ENCODE measurements at regions not wholly inside any gene's neighbourhood (a gene's known extent, or its start where the extent isn't known, plus 50 kb on each side); places are given as distances from the start of the nearest gene placed in this dataset.

GRCh38 chr12:91353266-91353665 lies 170.6 kb upstream of the DCN start:
- H3K4me1 Mint-ChIP-seq (ENCODE audit: low read depth): no peaks in the 10 kb centered on the region
- peaks cover 19% of the 10 kb centered on the region for H3K27me3 Mint-ChIP-seq
- no peak overlapping the region for H3K4me3 Mint-ChIP-seq
- no peak overlapping the region for H3K27ac Mint-ChIP-seq
- H3K36me3 Mint-ChIP-seq (ENCODE audit: low read depth): no peaks in the 10 kb centered on the region
- no peak for DNase-seq
- H3K9me3 Mint-ChIP-seq: no peaks in the 10 kb centered on the region

- Mint-ChIP-seq H3K36me3 (ENCODE audit: low read depth) (no peaks in the 10 kb centered on the region), H3K4me1 (ENCODE audit: low read depth) (no peaks in the 10 kb centered on the region), H3K4me3 (no peak overlapping the region), H3K27ac (no peak overlapping the region), H3K9me3 (no peaks in the 10 kb centered on the region), H3K27me3 (peaks cover 16% of the 10 kb centered on the region)
- DNase-seq: no peak
These were observed 166.9 kb upstream of the DCN start for GRCh38 chr12:91349476-91349875.

DNA sequence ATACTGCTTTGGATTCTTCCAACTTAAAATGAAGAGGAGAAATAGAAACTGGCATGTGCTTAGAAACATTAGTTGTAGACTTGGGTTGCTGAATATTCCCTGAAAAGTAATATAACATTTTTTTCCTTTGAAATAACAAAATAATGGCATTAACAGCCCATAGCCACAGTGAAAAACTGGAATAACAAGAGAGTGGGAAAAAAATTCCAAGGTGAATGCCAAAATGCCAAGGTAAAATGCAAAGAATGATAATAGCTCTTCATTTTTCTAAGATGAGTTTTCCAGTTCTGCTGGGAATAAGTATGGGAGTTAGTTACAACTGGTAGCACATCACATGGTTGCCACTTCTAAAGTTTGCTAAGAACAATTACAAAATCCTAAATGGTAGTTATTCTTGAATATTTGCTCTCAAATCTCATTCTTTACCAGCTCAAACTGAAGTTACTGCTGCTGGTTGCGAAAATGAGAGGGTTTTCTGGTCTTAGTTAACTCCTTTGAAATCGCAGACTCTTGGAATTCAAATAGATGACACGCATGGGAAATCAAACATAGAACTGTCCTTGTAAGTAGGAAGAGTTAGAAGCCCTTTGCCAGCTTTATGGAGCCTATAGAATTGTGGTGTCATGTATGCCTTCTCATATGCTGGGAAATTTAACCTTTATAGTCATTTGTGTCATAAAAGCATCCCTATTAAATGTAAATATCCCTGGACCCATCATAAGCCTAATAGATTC lies 165.0 kb upstream of the DCN start:
- peaks cover 14% of the 10 kb centered on the region for H3K27me3 Mint-ChIP-seq
- DNase-seq: no peak
- no peak overlapping the region for H3K27ac Mint-ChIP-seq
- H3K9me3 Mint-ChIP-seq: no peaks in the 10 kb centered on the region
- no peaks in the 10 kb centered on the region for H3K4me1 Mint-ChIP-seq (ENCODE audit: low read depth)
- H3K4me3 Mint-ChIP-seq: no peak overlapping the region
- no peaks in the 10 kb centered on the region for H3K36me3 Mint-ChIP-seq (ENCODE audit: low read depth)

- Mint-ChIP-seq H3K4me3 (no peak overlapping the region), H3K27ac (no peak overlapping the region), H3K9me3 (no peaks in the 10 kb centered on the region), H3K4me1 (ENCODE audit: low read depth) (no peaks in the 10 kb centered on the region), H3K27me3 (peaks cover 12% of the 10 kb centered on the region), H3K36me3 (ENCODE audit: low read depth) (no peaks in the 10 kb centered on the region)
- no peak for DNase-seq
These were observed 164.2 kb upstream of the DCN start for GRCh38 chr12:91346827-91347226.

DNA sequence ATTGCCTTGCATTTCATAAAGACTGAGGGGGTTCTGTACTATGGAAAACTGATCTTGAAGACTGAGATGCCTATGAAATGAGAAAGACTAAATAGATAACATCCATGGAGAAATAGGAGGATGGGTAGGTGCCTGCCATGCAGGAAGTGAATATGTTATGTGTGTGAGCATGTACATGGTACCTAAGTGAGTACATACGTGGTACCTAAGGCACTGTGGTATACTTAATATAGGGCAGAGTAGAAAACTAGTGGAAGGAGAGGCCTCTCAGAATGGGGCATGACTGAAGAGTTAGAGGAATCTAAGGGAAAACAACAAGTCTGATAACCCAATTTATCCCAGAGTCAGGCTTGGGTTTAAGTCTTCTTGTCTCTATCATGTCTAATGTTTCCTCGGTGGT lies 161.8 kb upstream of the DCN start:
- no peak overlapping the region for H3K4me3 Mint-ChIP-seq

GRCh38 chr12:91343010-91343409 lies 160.4 kb upstream of the DCN start:
- Mint-ChIP-seq H3K4me1 (ENCODE audit: low read depth) (no peaks in the 10 kb centered on the region), H3K27ac (no peak overlapping the region), H3K4me3 (no peak overlapping the region), H3K27me3 (peaks cover 3% of the 10 kb centered on the region), H3K36me3 (ENCODE audit: low read depth) (no peaks in the 10 kb centered on the region), H3K9me3 (no peaks in the 10 kb centered on the region)
- DNase-seq: no peak

More for the DNA sequence above, 161.8 kb upstream of the DCN start:
- no peaks in the 10 kb centered on the region for H3K4me1 Mint-ChIP-seq (ENCODE audit: low read depth)
- H3K27me3 Mint-ChIP-seq: peaks cover 9% of the 10 kb centered on the region
- no peaks in the 10 kb centered on the region for H3K9me3 Mint-ChIP-seq
- no peak for DNase-seq
- H3K36me3 Mint-ChIP-seq (ENCODE audit: low read depth): no peaks in the 10 kb centered on the region
- no peak overlapping the region for H3K27ac Mint-ChIP-seq

DNA sequence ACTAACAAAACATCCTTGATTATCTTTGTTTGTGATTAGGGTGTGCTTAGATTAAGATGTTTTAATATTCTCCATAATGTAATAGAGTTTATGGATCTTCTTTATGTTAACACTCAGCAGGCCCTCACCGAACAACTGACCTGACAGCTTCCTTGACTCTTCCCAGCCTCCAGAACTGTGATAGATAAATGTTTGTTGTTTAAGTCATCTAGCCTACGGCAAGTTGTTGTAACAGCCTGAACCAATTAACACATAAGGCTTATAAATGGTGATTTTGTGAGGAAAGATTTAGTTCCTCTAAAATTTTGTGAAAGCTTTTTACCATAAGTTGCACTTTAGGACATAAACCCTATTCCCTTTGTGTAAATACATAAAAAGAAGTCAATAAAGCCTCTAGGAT lies 156.5 kb upstream of the DCN start:
- H3K27me3 Mint-ChIP-seq: peaks cover 3% of the 10 kb centered on the region
- no peaks in the 10 kb centered on the region for H3K36me3 Mint-ChIP-seq (ENCODE audit: low read depth)
- H3K27ac Mint-ChIP-seq: no peak overlapping the region
- no peaks in the 10 kb centered on the region for H3K9me3 Mint-ChIP-seq
- H3K4me1 Mint-ChIP-seq (ENCODE audit: low read depth): no peaks in the 10 kb centered on the region
- DNase-seq: no peak
- H3K4me3 Mint-ChIP-seq: no peak overlapping the region

DNA sequence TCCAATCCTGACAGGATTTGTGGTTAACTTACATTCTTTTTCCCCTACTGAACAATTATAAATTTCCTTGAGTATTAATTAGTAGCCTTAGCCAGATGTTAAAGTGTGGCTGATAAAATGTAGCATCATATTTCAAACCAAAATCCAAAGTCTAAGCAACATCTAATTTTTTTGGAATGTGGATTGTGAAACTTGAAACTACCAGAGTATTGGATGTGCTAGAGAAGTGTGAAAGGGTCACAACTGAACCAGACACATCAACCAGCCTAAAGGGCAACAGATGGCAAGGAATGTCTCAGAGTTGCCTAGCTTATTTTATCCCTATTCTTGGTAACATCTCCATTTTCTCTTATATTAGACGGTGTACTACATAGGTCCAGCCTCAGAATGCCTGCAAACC lies 153.1 kb upstream of the DCN start:
- H3K4me1 Mint-ChIP-seq (ENCODE audit: low read depth): no peaks in the 10 kb centered on the region

GRCh38 chr12:91333966-91334365 lies 151.3 kb upstream of the DCN start:
- Mint-ChIP-seq H3K9me3 (no peaks in the 10 kb centered on the region), H3K27me3 (peaks cover 8% of the 10 kb centered on the region), H3K4me3 (no peak overlapping the region), H3K36me3 (ENCODE audit: low read depth) (no peaks in the 10 kb centered on the region), H3K27ac (no peak overlapping the region), H3K4me1 (ENCODE audit: low read depth) (no peaks in the 10 kb centered on the region)
- DNase-seq: no peak

More for the DNA sequence above, 153.1 kb upstream of the DCN start:
- Mint-ChIP-seq H3K4me3 (no peak overlapping the region), H3K27ac (no peak overlapping the region), H3K9me3 (no peaks in the 10 kb centered on the region), H3K27me3 (peaks cover 8% of the 10 kb centered on the region), H3K36me3 (ENCODE audit: low read depth) (no peaks in the 10 kb centered on the region)
- DNase-seq: no peak

GRCh38 chr12:91332302-91332701 lies 149.7 kb upstream of the DCN start:
- H3K36me3 Mint-ChIP-seq (ENCODE audit: low read depth): no peaks in the 10 kb centered on the region
- DNase-seq: no peak
- H3K9me3 Mint-ChIP-seq: no peaks in the 10 kb centered on the region
- H3K4me1 Mint-ChIP-seq (ENCODE audit: low read depth): no peaks in the 10 kb centered on the region
- H3K27ac Mint-ChIP-seq: no peak overlapping the region
- H3K4me3 Mint-ChIP-seq: no peak overlapping the region
- H3K27me3 Mint-ChIP-seq: peaks cover 8% of the 10 kb centered on the region

- Mint-ChIP-seq H3K27ac (no peak overlapping the region), H3K4me1 (ENCODE audit: low read depth) (no peaks in the 10 kb centered on the region), H3K36me3 (ENCODE audit: low read depth) (no peaks in the 10 kb centered on the region), H3K4me3 (no peak overlapping the region), H3K27me3 (peaks cover 6% of the 10 kb centered on the region), H3K9me3 (no peaks in the 10 kb centered on the region)
- no peak for DNase-seq
These were observed 148.8 kb upstream of the DCN start for GRCh38 chr12:91331371-91331770.

DNA sequence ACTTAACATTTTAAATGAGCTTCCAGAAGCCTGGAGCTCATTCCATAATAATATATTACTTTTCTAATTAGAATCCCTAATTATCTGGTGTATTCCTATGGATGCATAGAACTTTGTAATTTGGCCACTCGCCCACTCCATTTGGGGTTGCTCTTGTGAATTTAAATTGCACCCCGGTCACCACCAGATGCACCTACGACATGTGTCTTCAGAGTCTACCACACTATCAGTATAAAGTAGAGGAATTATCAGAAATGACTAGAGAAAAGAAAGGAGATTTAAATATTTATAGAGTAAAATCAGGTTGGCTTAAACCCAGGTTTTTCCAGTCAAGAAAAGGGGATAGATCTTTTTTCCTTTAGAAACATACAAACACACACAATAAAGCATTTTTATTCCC lies 145.8 kb upstream of the DCN start:
- no peak overlapping the region for H3K4me3 Mint-ChIP-seq
- no peaks in the 10 kb centered on the region for H3K4me1 Mint-ChIP-seq (ENCODE audit: low read depth)
- no peaks in the 10 kb centered on the region for H3K36me3 Mint-ChIP-seq (ENCODE audit: low read depth)
- DNase-seq: no peak
- H3K9me3 Mint-ChIP-seq: no peaks in the 10 kb centered on the region
- no peak overlapping the region for H3K27ac Mint-ChIP-seq
- H3K27me3 Mint-ChIP-seq: peaks cover 6% of the 10 kb centered on the region

- H3K27me3 Mint-ChIP-seq: peaks cover 6% of the 10 kb centered on the region
- H3K4me3 Mint-ChIP-seq: no peak overlapping the region
- no peaks in the 10 kb centered on the region for H3K36me3 Mint-ChIP-seq (ENCODE audit: low read depth)
- no peak overlapping the region for H3K27ac Mint-ChIP-seq
- H3K9me3 Mint-ChIP-seq: no peaks in the 10 kb centered on the region
- H3K4me1 Mint-ChIP-seq (ENCODE audit: low read depth): no peaks in the 10 kb centered on the region
- DNase-seq: no peak
These were observed 145.3 kb upstream of the DCN start for GRCh38 chr12:91327889-91328288.

DNA sequence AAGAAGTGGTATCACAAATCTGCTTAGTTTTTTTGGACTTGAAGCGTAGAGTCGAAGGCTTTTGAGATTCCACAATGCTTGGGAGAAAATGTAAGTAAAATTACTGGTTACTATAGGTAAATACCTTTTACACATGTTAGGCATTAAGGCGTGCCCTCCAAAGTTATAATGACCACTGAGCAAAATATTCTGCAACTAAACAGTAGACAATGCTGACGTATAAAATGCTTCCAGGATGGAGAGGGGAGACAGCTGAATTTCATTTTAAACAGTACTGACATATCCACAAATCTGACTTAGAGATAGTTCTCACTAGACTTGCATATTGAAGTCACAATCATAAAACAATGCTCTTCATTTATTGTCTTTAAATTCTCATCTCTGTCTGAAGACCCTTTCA lies 144.5 kb upstream of the DCN start:
- no peaks in the 10 kb centered on the region for H3K4me1 Mint-ChIP-seq (ENCODE audit: low read depth)
- no peak overlapping the region for H3K4me3 Mint-ChIP-seq
- DNase-seq: no peak
- no peaks in the 10 kb centered on the region for H3K36me3 Mint-ChIP-seq (ENCODE audit: low read depth)
- no peaks in the 10 kb centered on the region for H3K9me3 Mint-ChIP-seq
- no peak overlapping the region for H3K27ac Mint-ChIP-seq
- peaks cover 6% of the 10 kb centered on the region for H3K27me3 Mint-ChIP-seq

GRCh38 chr12:91326058-91327027 lies 143.7 kb upstream of the DCN start:
- Mint-ChIP-seq H3K4me3 (no peak overlapping the region), H3K4me1 (ENCODE audit: low read depth) (no peaks in the 10 kb centered on the region), H3K36me3 (ENCODE audit: low read depth) (no peaks in the 10 kb centered on the region), H3K27ac (no peak overlapping the region), H3K9me3 (no peaks in the 10 kb centered on the region), H3K27me3 (peaks cover 1% of the 10 kb centered on the region)
- no peak for DNase-seq

All from activated T-cell treated with anti-CD3 and anti-CD28 coated beads, Interleukin-2, amount 50 U/mL, for 24 hours (primary cell).